Neutrophil (primary cell): ENCODE measurements at regions not wholly inside any gene's neighbourhood (a gene's known extent, or its start where the extent isn't known, plus 50 kb on each side); places are given as distances from the start of the nearest gene placed in this dataset.

ENCODE experiments used
- H3K27ac ChIP-seq: fragments of 200-600 bp; sonication (generic); 2 replicates; pipeline ENCODE4 v1.5.1; 2016; ENCODE audit warnings: mild to moderate bottlenecking, moderate library complexity
- H3K27me3 ChIP-seq: fragments of 200-600 bp; sonication (generic); 2 replicates; pipeline ENCODE4 v1.6.0; 2016; ENCODE audit warnings: mild to moderate bottlenecking
- H3K36me3 ChIP-seq: fragments of 200-600 bp; sonication (generic); 2 replicates; pipeline ENCODE4 v1.5.1; 2017
- H3K4me1 ChIP-seq, 2 experiments: fragments of 200-600 bp in 1 of 2; sonication (generic) in 1 of 2; 1 replicate in 1 of 2; 2 replicates in 1 of 2; pipeline versions ENCODE4 v1.5.1 to v1.6.1; 2013 to 2016; ENCODE audit warnings: low read depth in 1 of 2, low read length in 1 of 2, mild to moderate bottlenecking in 1 of 2, moderate library complexity in 1 of 2; ENCODE audit not compliant: control insufficient read depth in 1 of 2, insufficient read depth in 1 of 2
- H3K4me3 ChIP-seq, 2 experiments: fragments of 200-600 bp in 1 of 2; sonication (generic) in 1 of 2; 1 replicate in 1 of 2; 2 replicates in 1 of 2; pipeline ENCODE4 v1.5.1; 2013 to 2016; ENCODE audit warnings: low read depth in 1 of 2, low read length in 1 of 2, mild to moderate bottlenecking in 1 of 2, moderate library complexity in 1 of 2
- H3K9me3 ChIP-seq: fragments of 200-600 bp; sonication (generic); 2 replicates; pipeline ENCODE4 v1.5.1; 2016
- CTCF ChIP-seq: fragments of 200-600 bp; sonication (generic); IDR thresholded peaks from 2 replicates; pipeline ENCODE4 v1.5.1; 2016; ENCODE audit warnings: antibody characterized with exemption

- H3K36me3 ChIP-seq: no peaks in the 10 kb centered on the region
- no peaks in the 10 kb centered on the region for H3K9me3 ChIP-seq
- no peak overlapping the region for H3K27ac ChIP-seq
- no peaks in the 10 kb centered on the region for H3K4me1 ChIP-seq
- no peak for TF ChIP-seq CTCF
- H3K4me3 ChIP-seq: no peak overlapping the region
- H3K27me3 ChIP-seq: no peaks in the 10 kb centered on the region
Measured at GRCh38 chr13:90997951-90998350, 349.5 kb upstream of the MIR17HG start.

GRCh38 chr13:90999401-90999800 lies 348.1 kb upstream of the MIR17HG start:
- no peaks in the 10 kb centered on the region for H3K9me3 ChIP-seq
- TF ChIP-seq CTCF: no peak
- H3K4me3 ChIP-seq: no peak overlapping the region
- no peaks in the 10 kb centered on the region for H3K36me3 ChIP-seq
- H3K27ac ChIP-seq: no peak overlapping the region
- H3K27me3 ChIP-seq: no peaks in the 10 kb centered on the region
- no peaks in the 10 kb centered on the region for H3K4me1 ChIP-seq

- H3K36me3 ChIP-seq: no peaks in the 10 kb centered on the region
- H3K9me3 ChIP-seq: no peaks in the 10 kb centered on the region
- H3K27me3 ChIP-seq: no peaks in the 10 kb centered on the region
- H3K27ac ChIP-seq: no peak overlapping the region
- no peak overlapping the region for H3K4me3 ChIP-seq
- H3K4me1 ChIP-seq: no peaks in the 10 kb centered on the region
- TF ChIP-seq CTCF: no peak
Measured at GRCh38 chr13:91001371-91001770, 346.1 kb upstream of the MIR17HG start.

DNA sequence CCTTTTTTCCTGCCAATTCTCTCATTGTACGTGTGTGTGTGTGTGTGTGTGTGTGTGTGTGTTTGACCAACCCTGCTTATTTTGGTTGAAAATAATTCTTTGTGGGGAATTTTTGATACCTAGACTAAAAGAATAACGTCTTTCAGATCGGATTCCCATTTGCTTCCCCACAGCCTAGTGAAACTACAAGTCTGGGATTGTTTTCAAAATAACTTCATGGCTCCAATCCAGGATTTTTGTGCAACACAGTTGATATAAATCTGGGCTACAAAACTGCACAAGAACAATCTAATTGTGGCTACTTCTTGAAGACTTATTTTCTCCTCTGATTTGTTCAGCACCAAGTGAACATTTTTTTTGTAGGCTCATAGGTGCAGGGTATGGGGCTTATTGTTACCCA lies 332.8 kb upstream of the MIR17HG start:
- no peaks in the 10 kb centered on the region for H3K27me3 ChIP-seq
- H3K36me3 ChIP-seq: no peaks in the 10 kb centered on the region
- no peak overlapping the region for H3K4me3 ChIP-seq
- no peak overlapping the region for H3K27ac ChIP-seq
- H3K4me1 ChIP-seq: no peaks in the 10 kb centered on the region
- no peaks in the 10 kb centered on the region for H3K9me3 ChIP-seq
- no peak for TF ChIP-seq CTCF

- H3K36me3 ChIP-seq: no peaks in the 10 kb centered on the region
- H3K27me3 ChIP-seq: no peaks in the 10 kb centered on the region
- TF ChIP-seq CTCF: no peak
- no peak overlapping the region for H3K4me3 ChIP-seq
- H3K27ac ChIP-seq: no peak overlapping the region
- no peaks in the 10 kb centered on the region for H3K4me1 ChIP-seq
- H3K9me3 ChIP-seq: no peaks in the 10 kb centered on the region
Measured at GRCh38 chr13:91017031-91017668, 330.3 kb upstream of the MIR17HG start.

DNA sequence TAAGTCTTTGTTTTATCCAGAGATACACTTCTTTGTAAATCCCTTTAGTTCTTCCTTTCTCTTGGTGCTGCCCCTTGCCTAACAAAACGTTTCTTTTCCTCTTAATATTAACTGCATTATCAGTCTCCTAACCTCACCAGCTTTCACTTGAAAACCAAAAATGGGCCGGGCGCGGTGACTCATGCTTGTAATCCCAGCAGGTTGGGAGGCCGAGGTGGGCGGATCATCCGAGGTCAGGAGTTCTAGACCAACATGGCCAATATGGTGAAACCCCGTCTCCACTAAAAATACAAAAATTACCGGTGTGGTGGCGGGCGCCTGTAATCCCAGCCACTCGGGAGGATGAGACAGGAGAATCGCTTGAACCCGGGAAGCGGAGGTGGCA lies 329.8 kb upstream of the MIR17HG start:
- no peak overlapping the region for H3K4me3 ChIP-seq
- H3K4me1 ChIP-seq: no peaks in the 10 kb centered on the region
- no peaks in the 10 kb centered on the region for H3K36me3 ChIP-seq
- no peaks in the 10 kb centered on the region for H3K27me3 ChIP-seq
- H3K27ac ChIP-seq: no peak overlapping the region
- H3K9me3 ChIP-seq: no peaks in the 10 kb centered on the region
- no peak for TF ChIP-seq CTCF
